ENCODE measurements at regions not wholly inside any gene's neighbourhood (a gene's known extent, or its start where the extent isn't known, plus 50 kb on each side); places are given as distances from the start of the nearest gene placed in this dataset.

DNA sequence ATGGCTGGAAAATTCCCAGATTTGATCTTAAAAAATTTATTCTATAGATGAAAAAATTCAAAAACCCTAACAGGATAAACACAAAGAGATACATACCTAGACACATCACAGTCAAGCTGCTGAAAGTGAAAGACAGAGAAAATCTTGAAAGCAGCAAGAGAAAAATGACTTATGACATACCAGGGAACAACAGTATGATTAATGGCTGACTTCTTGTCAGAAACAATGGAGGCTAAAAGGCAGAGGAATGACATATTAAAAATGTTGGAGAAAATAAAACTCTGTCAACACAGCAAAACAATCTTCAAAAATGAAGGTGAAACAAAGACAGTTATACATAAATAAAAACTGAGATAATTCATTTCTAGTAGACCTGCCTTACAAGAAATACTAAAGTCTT lies 442.7 kb downstream of the IPMK start:
- POLR2A ChIA-PET: no interaction called here
- CTCF ChIA-PET: no interaction called here
- TF ChIP-seq BACH1 (IDR thresholded peaks at IDR 0.05; ENCODE audit: borderline replicate concordance) (no peak), GATAD2B (conservative IDR thresholded peaks at IDR 0.05; ENCODE audit: low read depth) (no peak), RUNX3 (IDR thresholded peaks at IDR 0.05; ENCODE audit: low read length) (no peak), EGR1 (IDR thresholded peaks at IDR 0.05; ENCODE audit: borderline replicate concordance in 1 of 2, low read depth in 2 of 2, low read length in 2 of 2) (no peak), IKZF2 (IDR thresholded peaks at IDR 0.05) (no peak), SIN3A (IDR thresholded peaks at IDR 0.05; ENCODE audit: low read depth, low read length) (no peak), BHLHE40 (IDR thresholded peaks at IDR 0.05; ENCODE audit: borderline replicate concordance in 1 of 2, low read depth in 2 of 2, low read length in 1 of 2) (no peak), NFIC (IDR thresholded peaks at IDR 0.05; ENCODE audit: low read depth, low read length) (no peak), JUNB (IDR thresholded peaks at IDR 0.05) (no peak), HDAC6 (IDR thresholded peaks at IDR 0.05; ENCODE audit: unreplicated experiment) (no peak), BCLAF1 (IDR thresholded peaks at IDR 0.05) (no peak), NFYA (IDR thresholded peaks at IDR 0.05; ENCODE audit: borderline replicate concordance, low read depth, low read length) (no peak), NR2C1 (IDR thresholded peaks at IDR 0.05) (no peak), MLLT1 (IDR thresholded peaks at IDR 0.05) (no peak), RFX5 (IDR thresholded peaks at IDR 0.05; ENCODE audit: low read depth, low read length) (no peak), POLR2AphosphoS2 (IDR thresholded peaks at IDR 0.05; ENCODE audit: low read depth, low read length) (no peak), PKNOX1 (IDR thresholded peaks at IDR 0.05) (no peak), PBX3 (IDR thresholded peaks at IDR 0.05; ENCODE audit: insufficient replicate concordance, low read depth, low read length) (no peak), PAX8 (IDR thresholded peaks at IDR 0.05) (no peak)
- TF ChIP-seq, protein P1, sequence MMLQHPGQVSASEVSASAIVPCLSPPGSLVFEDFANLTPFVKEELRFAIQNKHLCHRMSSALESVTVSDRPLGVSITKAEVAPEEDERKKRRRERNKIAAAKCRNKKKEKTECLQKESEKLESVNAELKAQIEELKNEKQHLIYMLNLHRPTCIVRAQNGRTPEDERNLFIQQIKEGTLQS (IDR thresholded peaks at IDR 0.05; ENCODE audit: borderline replicate concordance, extremely low read depth, low read depth, low read length): no peak
- H4K20me1 ChIP-seq (ENCODE audit: control insufficient read depth, insufficient read depth): no peaks in the 10 kb centered on the region
- BruUV-seq (replicated peaks): no TSS peak
- intact Hi-C loops (cut with micrococcal nuclease; ENCODE audit: unreplicated experiment) (no loop called here), in situ Hi-C loops (cut with MboI) (no loop called here)
- no peak overlapping the region for H3K4me3 ChIP-seq
- no peaks in the 10 kb centered on the region for H3K4me1 ChIP-seq (ENCODE audit: control insufficient read depth, insufficient read depth, low read length)
- no peaks in the 10 kb centered on the region for H3K36me3 ChIP-seq (ENCODE audit: control insufficient read depth in 2 of 2, insufficient read depth in 2 of 2, low read length in 1 of 2)
- no peak overlapping the region for H2AFZ ChIP-seq (ENCODE audit: control insufficient read depth, low read depth, low read length)
- FAIRE-seq: no peak
- SMC1A ChIA-PET (ENCODE audit: uncharacterized antibody, unreplicated experiment): no interaction called here
- no peaks in the 10 kb centered on the region for H3K27me3 ChIP-seq (replicated peaks in 1 of 2; ENCODE audit: control insufficient read depth in 2 of 2, insufficient read depth in 2 of 2, low read length in 1 of 2)
- no peak overlapping the region for H3K9ac ChIP-seq (ENCODE audit: control insufficient read depth, insufficient read depth, low read length)
- RAD21 ChIA-PET (ENCODE audit: unreplicated experiment): no interaction called here
- no peak overlapping the region for H3K27ac ChIP-seq (ENCODE audit: control insufficient read depth, insufficient read depth)
- H3K4me2 ChIP-seq (ENCODE audit: control insufficient read depth, insufficient read depth): no peak overlapping the region
- DNase-seq (ENCODE audit: low read depth, low spot score): no peak
- no peak for ATAC-seq
- no peaks in the 10 kb centered on the region for H3K79me2 ChIP-seq (ENCODE audit: control insufficient read depth, insufficient read depth, low read length)
- no peaks in the 10 kb centered on the region for H3K9me3 ChIP-seq (replicated peaks; ENCODE audit: control insufficient read depth, insufficient read depth, low read length)

All from GM12878 (cell line).